SK-N-SH treated with all-trans-retinoic acid at 6 μM for 48 hours (cell line): ENCODE measurements at regions not wholly inside any gene's neighbourhood (a gene's known extent, or its start where the extent isn't known, plus 50 kb on each side); places are given as distances from the start of the nearest gene placed in this dataset.

Experiments used
- ATAC-seq: fragments of 200-7000 bp; cut with Tn5 transposase; 3 replicates; pipeline ENCODE4 v1.9.1; 2020; ENCODE audit warnings: mild to moderate bottlenecking, moderate library complexity
- ARNTL ChIP-seq: fragments of 450-650 bp; formaldehyde crosslinking; IDR thresholded peaks from 2 replicates; pipeline ENCODE4 v1.5.0; 2020; ENCODE audit warnings: low read depth, mild to moderate bottlenecking, moderate library complexity, borderline replicate concordance
- BACH2 ChIP-seq: fragments of 250-450 bp; sonication (Bioruptor Pico); IDR thresholded peaks from 2 replicates; pipeline ENCODE4 v1.9.0; 2021; ENCODE audit warnings: mild to moderate bottlenecking, borderline replicate concordance
- CSDC2 ChIP-seq: fragments of 250-450 bp; sonication (Bioruptor Pico); IDR thresholded peaks from 2 replicates; pipeline ENCODE4 v1.5.0; 2020; ENCODE audit warnings: mild to moderate bottlenecking, moderate library complexity
- ESRRG ChIP-seq: fragments of 250-450 bp; sonication (Bioruptor Pico); IDR thresholded peaks from 2 replicates; pipeline ENCODE4 v1.6.1; 2021; ENCODE audit warnings: mild to moderate bottlenecking
- GLIS3 ChIP-seq: fragments of 250-450 bp; sonication (Bioruptor Pico); IDR thresholded peaks from 2 replicates; pipeline ENCODE4 v1.5.0; 2020; ENCODE audit warnings: mild to moderate bottlenecking, moderate library complexity
- ISL1 ChIP-seq: fragments of 250-450 bp; sonication (Bioruptor Pico); IDR thresholded peaks from 2 replicates; pipeline ENCODE4 v2.1.2; 2022; ENCODE audit warnings: mild to moderate bottlenecking, moderate library complexity
- OSR1 ChIP-seq: fragments of 250-450 bp; sonication (Bioruptor Pico); IDR thresholded peaks from 2 replicates; pipeline ENCODE4 v1.8.0; 2022; ENCODE audit warnings: moderate library complexity, mild to moderate bottlenecking, inconsistent platforms
- RARB ChIP-seq: fragments of 250-450 bp; sonication (Bioruptor Pico); IDR thresholded peaks from 2 replicates; pipeline ENCODE4 v1.8.0; 2021; ENCODE audit warnings: mild to moderate bottlenecking, moderate library complexity
- SNAI2 ChIP-seq: fragments of 250-450 bp; sonication (Bioruptor Pico); IDR thresholded peaks from 2 replicates; pipeline ENCODE4 v1.5.0; 2020; ENCODE audit warnings: mild to moderate bottlenecking, moderate library complexity
- ZC3H10 ChIP-seq: fragments of 250-450 bp; sonication (Bioruptor Pico); IDR thresholded peaks from 2 replicates; pipeline ENCODE4 v1.5.1; 2021; ENCODE audit warnings: mild to moderate bottlenecking, moderate library complexity
- ZFP30 ChIP-seq: fragments of 450-650 bp; formaldehyde crosslinking; IDR thresholded peaks from 2 replicates; pipeline ENCODE4 v1.5.0; 2022; ENCODE audit warnings: mild to moderate bottlenecking, moderate library complexity
- ZNF565 ChIP-seq: fragments of 450-650 bp; formaldehyde crosslinking; conservative IDR thresholded peaks from 2 replicates; pipeline ENCODE4 v1.5.0; 2020; ENCODE audit warnings: low read depth, mild to moderate bottlenecking, moderate library complexity
- ZNF8 ChIP-seq: fragments of 450-650 bp; formaldehyde crosslinking; IDR thresholded peaks from 2 replicates; pipeline ENCODE4 v1.5.0; 2020; ENCODE audit warnings: mild to moderate bottlenecking, moderate library complexity
- TF ChIP-seq, protein P1 (sequence below): fragments of 250-450 bp; sonication (Bioruptor Pico); IDR thresholded peaks from 2 replicates; pipeline ENCODE4 v1.5.0; 2020; ENCODE audit warnings: mild to moderate bottlenecking, moderate library complexity
- TF ChIP-seq, protein P2 (sequence below): fragments of 250-450 bp; sonication (Bioruptor Pico); IDR thresholded peaks from 2 replicates; pipeline ENCODE4 v1.8.0; 2020; ENCODE audit warnings: mild to moderate bottlenecking, moderate library complexity, borderline replicate concordance
- TF ChIP-seq, protein P3 (sequence below): fragments of 250-450 bp; sonication (Bioruptor Pico); IDR thresholded peaks from 2 replicates; pipeline ENCODE4 v1.5.1; 2021; ENCODE audit warnings: mild to moderate bottlenecking, moderate library complexity
- TF ChIP-seq, protein P4 (sequence below): fragments of 250-450 bp; sonication (Bioruptor Pico); IDR thresholded peaks from 2 replicates; pipeline ENCODE4 v1.5.1; 2020; ENCODE audit warnings: low read depth, mild to moderate bottlenecking, moderate library complexity

DNA sequence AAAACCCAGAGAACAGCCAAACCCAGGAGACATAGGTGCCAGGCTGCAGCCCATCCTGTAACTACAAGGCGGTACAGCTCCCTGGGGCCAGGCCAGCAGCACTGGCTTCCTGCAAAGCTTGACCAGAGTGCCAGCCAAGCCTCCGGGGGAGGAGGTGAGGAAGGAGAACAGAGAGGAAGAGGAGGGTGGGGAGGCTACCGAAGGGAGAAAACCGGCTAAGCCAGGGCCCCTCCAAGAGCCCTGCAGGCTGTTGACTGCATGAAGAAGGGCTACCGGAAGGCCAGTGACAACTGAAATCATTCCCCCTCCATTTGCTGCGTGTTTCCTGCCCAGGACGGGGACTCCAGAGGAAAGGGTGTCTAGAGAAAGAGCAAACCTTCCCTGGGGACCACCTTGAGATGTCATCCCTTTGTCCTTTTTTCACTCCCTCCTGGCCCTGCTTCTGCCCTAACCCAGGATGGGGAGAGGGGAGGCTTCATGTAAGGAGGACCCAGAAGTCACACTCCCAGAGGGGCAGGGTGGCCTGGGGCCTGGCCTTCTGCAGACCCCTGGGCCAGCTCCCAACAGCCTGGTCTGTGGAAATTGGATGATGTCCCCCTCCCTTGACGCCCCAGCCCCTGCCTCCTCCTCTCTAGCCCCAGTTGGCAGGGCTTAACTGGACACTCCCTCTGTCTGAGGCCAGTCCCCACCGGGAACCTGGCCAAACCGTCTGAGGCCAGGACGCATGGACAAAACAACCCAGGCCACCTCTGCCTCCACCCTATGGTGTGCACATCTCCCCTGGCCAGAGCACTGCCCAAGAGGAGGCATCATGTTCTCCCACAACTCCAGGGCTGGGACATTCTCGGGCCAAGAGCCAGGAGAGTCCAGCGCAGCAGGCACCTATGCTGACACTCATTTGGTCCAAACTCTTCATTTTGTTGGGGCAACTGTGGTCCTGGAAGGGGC lies 207.8 kb downstream of the CYP26B1 start:
- TF ChIP-seq CSDC2 (no peak), ZFP30 (CRISPR knock-in tag) (no peak), ZC3H10 (CRISPR knock-in tag) (no peak), ISL1 (no peak), ARNTL (CRISPR knock-in tag) (no peak), RARB (CRISPR knock-in tag) (no peak), ZNF8 (CRISPR knock-in tag) (no peak), BACH2 (CRISPR knock-in tag) (no peak), ESRRG (CRISPR knock-in tag) (no peak), OSR1 (CRISPR knock-in tag) (no peak)
- TF ChIP-seq, protein P1, sequence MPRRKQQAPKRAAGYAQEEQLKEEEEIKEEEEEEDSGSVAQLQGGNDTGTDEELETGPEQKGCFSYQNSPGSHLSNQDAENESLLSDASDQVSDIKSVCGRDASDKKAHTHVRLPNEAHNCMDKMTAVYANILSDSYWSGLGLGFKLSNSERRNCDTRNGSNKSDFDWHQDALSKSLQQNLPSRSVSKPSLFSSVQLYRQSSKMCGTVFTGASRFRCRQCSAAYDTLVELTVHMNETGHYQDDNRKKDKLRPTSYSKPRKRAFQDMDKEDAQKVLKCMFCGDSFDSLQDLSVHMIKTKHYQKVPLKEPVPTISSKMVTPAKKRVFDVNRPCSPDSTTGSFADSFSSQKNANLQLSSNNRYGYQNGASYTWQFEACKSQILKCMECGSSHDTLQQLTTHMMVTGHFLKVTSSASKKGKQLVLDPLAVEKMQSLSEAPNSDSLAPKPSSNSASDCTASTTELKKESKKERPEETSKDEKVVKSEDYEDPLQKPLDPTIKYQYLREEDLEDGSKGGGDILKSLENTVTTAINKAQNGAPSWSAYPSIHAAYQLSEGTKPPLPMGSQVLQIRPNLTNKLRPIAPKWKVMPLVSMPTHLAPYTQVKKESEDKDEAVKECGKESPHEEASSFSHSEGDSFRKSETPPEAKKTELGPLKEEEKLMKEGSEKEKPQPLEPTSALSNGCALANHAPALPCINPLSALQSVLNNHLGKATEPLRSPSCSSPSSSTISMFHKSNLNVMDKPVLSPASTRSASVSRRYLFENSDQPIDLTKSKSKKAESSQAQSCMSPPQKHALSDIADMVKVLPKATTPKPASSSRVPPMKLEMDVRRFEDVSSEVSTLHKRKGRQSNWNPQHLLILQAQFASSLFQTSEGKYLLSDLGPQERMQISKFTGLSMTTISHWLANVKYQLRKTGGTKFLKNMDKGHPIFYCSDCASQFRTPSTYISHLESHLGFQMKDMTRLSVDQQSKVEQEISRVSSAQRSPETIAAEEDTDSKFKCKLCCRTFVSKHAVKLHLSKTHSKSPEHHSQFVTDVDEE (CRISPR knock-in tag), result no peak
- TF ChIP-seq, protein P2, sequence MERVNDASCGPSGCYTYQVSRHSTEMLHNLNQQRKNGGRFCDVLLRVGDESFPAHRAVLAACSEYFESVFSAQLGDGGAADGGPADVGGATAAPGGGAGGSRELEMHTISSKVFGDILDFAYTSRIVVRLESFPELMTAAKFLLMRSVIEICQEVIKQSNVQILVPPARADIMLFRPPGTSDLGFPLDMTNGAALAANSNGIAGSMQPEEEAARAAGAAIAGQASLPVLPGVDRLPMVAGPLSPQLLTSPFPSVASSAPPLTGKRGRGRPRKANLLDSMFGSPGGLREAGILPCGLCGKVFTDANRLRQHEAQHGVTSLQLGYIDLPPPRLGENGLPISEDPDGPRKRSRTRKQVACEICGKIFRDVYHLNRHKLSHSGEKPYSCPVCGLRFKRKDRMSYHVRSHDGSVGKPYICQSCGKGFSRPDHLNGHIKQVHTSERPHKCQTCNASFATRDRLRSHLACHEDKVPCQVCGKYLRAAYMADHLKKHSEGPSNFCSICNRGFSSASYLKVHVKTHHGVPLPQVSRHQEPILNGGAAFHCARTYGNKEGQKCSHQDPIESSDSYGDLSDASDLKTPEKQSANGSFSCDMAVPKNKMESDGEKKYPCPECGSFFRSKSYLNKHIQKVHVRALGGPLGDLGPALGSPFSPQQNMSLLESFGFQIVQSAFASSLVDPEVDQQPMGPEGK (CRISPR knock-in tag), result no peak
- TF ChIP-seq, protein P3, sequence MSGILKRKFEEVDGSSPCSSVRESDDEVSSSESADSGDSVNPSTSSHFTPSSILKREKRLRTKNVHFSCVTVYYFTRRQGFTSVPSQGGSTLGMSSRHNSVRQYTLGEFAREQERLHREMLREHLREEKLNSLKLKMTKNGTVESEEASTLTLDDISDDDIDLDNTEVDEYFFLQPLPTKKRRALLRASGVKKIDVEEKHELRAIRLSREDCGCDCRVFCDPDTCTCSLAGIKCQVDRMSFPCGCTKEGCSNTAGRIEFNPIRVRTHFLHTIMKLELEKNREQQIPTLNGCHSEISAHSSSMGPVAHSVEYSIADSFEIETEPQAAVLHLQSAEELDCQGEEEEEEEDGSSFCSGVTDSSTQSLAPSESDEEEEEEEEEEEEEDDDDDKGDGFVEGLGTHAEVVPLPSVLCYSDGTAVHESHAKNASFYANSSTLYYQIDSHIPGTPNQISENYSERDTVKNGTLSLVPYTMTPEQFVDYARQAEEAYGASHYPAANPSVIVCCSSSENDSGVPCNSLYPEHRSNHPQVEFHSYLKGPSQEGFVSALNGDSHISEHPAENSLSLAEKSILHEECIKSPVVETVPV (CRISPR knock-in tag), result no peak
- TF ChIP-seq, all 23 proteins: peak for 0
- no peak for ATAC-seq

DNA sequence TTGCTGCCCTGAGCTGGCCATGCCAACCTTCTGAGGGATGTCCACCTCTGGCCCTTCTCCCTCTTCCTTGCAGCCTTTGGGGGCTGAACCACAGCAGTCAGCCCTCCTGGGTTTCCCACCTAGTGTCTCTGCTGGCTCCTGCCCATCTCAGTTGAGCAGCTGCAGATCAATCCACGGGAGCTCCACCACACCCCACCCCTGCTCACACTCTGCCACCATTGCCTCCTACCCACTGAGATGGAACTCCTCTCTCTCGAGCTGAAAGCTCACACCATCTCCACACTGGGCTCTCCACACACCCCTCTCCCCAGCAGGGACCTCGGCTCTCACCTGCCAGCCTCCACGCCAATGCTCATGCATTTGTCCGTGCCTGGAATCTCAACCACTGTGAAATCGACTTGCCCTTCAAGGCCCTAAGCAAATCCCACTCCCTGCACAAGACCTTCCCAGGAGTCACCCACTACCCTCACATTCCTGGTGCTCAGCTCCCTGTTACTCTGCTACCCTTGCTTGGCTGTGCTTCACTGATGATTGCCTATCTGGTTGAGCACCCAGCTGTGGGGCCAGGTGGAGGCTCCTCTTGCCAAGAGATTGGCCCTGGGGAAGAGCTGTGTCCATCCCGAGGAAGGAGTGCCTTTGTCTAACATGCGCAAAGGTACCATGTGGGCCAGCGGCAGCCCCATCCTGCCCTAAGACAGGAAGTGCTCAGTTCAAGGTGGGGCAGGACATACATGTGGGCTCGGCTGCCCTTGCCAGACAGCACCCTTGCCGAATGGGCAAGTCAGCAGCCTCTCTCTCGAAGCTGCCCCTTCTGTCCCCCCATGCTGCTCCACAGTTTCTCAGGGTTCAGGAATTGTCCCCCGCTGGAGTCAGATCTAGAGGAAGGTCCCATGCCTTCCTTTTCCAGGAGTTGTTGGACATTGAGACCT lies 208.7 kb downstream of the CYP26B1 start:
- TF ChIP-seq ZNF565 (CRISPR knock-in tag) (no peak), ZC3H10 (CRISPR knock-in tag) (no peak), SNAI2 (CRISPR knock-in tag) (no peak), ARNTL (CRISPR knock-in tag) (no peak), ESRRG (CRISPR knock-in tag) (no peak), GLIS3 (no peak), RARB (CRISPR knock-in tag) (no peak), ZFP30 (CRISPR knock-in tag) (no peak), BACH2 (CRISPR knock-in tag) (no peak)
- TF ChIP-seq, protein P3 (CRISPR knock-in tag), result no peak
- TF ChIP-seq, protein P4, sequence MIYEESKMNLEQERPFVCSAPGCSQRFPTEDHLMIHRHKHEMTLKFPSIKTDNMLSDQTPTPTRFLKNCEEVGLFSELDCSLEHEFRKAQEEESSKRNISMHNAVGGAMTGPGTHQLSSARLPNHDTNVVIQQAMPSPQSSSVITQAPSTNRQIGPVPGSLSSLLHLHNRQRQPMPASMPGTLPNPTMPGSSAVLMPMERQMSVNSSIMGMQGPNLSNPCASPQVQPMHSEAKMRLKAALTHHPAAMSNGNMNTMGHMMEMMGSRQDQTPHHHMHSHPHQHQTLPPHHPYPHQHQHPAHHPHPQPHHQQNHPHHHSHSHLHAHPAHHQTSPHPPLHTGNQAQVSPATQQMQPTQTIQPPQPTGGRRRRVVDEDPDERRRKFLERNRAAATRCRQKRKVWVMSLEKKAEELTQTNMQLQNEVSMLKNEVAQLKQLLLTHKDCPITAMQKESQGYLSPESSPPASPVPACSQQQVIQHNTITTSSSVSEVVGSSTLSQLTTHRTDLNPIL (CRISPR knock-in tag), result no peak
- TF ChIP-seq, protein P1 (CRISPR knock-in tag), result no peak
- TF ChIP-seq, all 23 proteins: peak for 0
- no peak for ATAC-seq
